Spleen (tissue), 11 donors: ENCODE measurements at regions not wholly inside any gene's neighbourhood (a gene's known extent, or its start where the extent isn't known, plus 50 kb on each side); places are given as distances from the start of the nearest gene placed in this dataset.
"Not testable (repeated sequence)": the region's sequence is repeated elsewhere in the genome, so short reads cannot be mapped to it uniquely, and the experiment has no call there.

ENCODE experiments used
- DNase-seq: peaks from one replicate; pipeline ENCODE4 v3.0.0-alpha.2; 2020
- H3K27ac ChIP-seq, 8 donors: fragments of 200-600 bp; sonication (generic) in 7 of 8; 1 replicate in 4 of 8; 2 replicates in 4 of 8; pipeline versions ENCODE4 v1.5.0 to v1.8.0; 2016 to 2021; ENCODE audit warnings: inconsistent platforms in 4 of 8, mild to moderate bottlenecking in 4 of 8, moderate library complexity in 1 of 8
- H3K27me3 ChIP-seq, 7 donors: fragments of 200-600 bp; sonication (generic) in 6 of 7; replicated peaks in 1 of 7; 1 replicate in 4 of 7; 2 replicates in 3 of 7; pipeline versions ENCODE4 v1.5.0 to v1.8.0; 2016 to 2021; ENCODE audit warnings: inconsistent platforms in 3 of 7, mild to moderate bottlenecking in 1 of 7
- H3K36me3 ChIP-seq, 6 donors: fragments of 200-600 bp; sonication (generic) in 5 of 6; 1 replicate in 4 of 6; 2 replicates in 2 of 6; pipeline versions ENCODE4 v1.5.0 to v1.8.0; 2016 to 2021; ENCODE audit warnings: inconsistent platforms in 2 of 6
- H3K4me1 ChIP-seq, 6 donors: fragments of 200-600 bp; sonication (generic) in 5 of 6; 1 replicate in 3 of 6; 2 replicates in 3 of 6; pipeline versions ENCODE4 v1.5.0 to v1.8.0; 2016 to 2021; ENCODE audit warnings: inconsistent platforms in 3 of 6
- H3K4me3 ChIP-seq, 8 donors: fragments of 200-600 bp; sonication (generic) in 7 of 8; 1 replicate in 4 of 8; 2 replicates in 4 of 8; pipeline versions ENCODE4 v1.5.0 to v1.8.0; 2016 to 2021; ENCODE audit warnings: inconsistent platforms in 4 of 8, mild to moderate bottlenecking in 4 of 8, moderate library complexity in 2 of 8
- H3K9me3 ChIP-seq, 8 donors: fragments of 200-600 bp; sonication (generic) in 7 of 8; 1 replicate in 4 of 8; 2 replicates in 4 of 8; pipeline versions ENCODE4 v1.5.0 to v1.8.0; 2016 to 2021; ENCODE audit warnings: inconsistent platforms in 4 of 8
- CTCF ChIP-seq, 11 experiments: fragments of 200-600 bp in 7 of 11; fragments of 450-650 bp in 4 of 11; sonication (generic) in 4 of 11; IDR thresholded peaks in 8 of 11; conservative IDR thresholded peaks in 3 of 11; 1 replicate in 7 of 11; 2 replicates in 4 of 11; pipeline versions ENCODE4 v1.4.0 to v1.8.0; 2016 to 2021; ENCODE audit warnings: antibody characterized with exemption in 11 of 11, inconsistent platforms in 4 of 11, mild to moderate bottlenecking in 1 of 11
- POLR2A ChIP-seq, 3 donors: fragments of 450-650 bp; IDR thresholded peaks; one replicate each; pipeline ENCODE4 v1.5.1; 2017; ENCODE audit warnings: antibody characterized with exemption in 3 of 3, mild to moderate bottlenecking in 1 of 3
- POLR2AphosphoS5 ChIP-seq, 3 donors: sonication (generic); formaldehyde crosslinking; IDR thresholded peaks; one replicate each; pipeline ENCODE4 v1.5.1; 2017; ENCODE audit warnings: antibody characterized with exemption in 3 of 3
- WGBS, 5 donors: extraction: QIAGEN DNeasy Blood & Tissue Kit in 3 of 5; methylation state at CpG; one replicate each; pipeline versions ENCODE4 v1.1.5 to v1.1.7; 2013 to 2018; 5-methylcytosine and 5-hydroxymethylcytosine counted together
- intact Hi-C: fragments of 100-400 bp; cut with DNase I; formaldehyde crosslinking; loops from one replicate; pipeline ENCODE4 v1.15.0; 2023; ENCODE audit warnings: low total_unique reads
- donor health status: healthy with polysubstance abuse.
- donor health status: DM: no; HTN: no; CAD: no; lungs with moderate emphysema.
- donor health status: DM: no; HTN: no; CAD: no.
- donor health status: Bipolar disorder and iron deficiency.
- donor health status: healthy.
- donor health status: DM: no; HTN: no; CAD: no.
- donor health status: DM: yes; HTN: yes; CAD: no.

GRCh38 chr12:46567667-46568066, 195.1 kb upstream of the SLC38A2 start:
- Histone ChIP-seq H3K27ac (no peak overlapping the region), H3K27me3 (no peaks in the 10 kb centered on the region), H3K4me1 (peaks cover 0 to 8% (median 3%) of the 10 kb centered on the region in 6 donors), H3K4me3 (no peak overlapping the region), H3K9me3 (peaks cover 0 to 59% (median 54%) of the 10 kb centered on the region in 8 donors), H3K36me3 (peaks cover 0 to 3% (median 0%) of the 10 kb centered on the region in 6 donors)
- no peak for DNase-seq
- TF ChIP-seq CTCF (IDR thresholded peaks at IDR 0.05 in 8 of 11, conservative IDR thresholded peaks at IDR 0.05 in 3 of 11) (no peak), POLR2AphosphoS5 (IDR thresholded peaks at IDR 0.05) (no peak), POLR2A (IDR thresholded peaks at IDR 0.05) (no peak)
- intact Hi-C loops: no loop called here

GRCh38 chr12:46562625-46563225, 190.2 kb upstream of the SLC38A2 start:
- intact Hi-C loops: no loop called here
- no peak for DNase-seq
- H3K27ac ChIP-seq: peak overlapping the region in 4 of 8 donors; percentile 7 to 61 (median 38)
- WGBS, 5 donors: 46 to 71% (median 57%) methylated on average over 5 of the region's 5 CpGs
- no peak overlapping the region for H3K4me3 ChIP-seq
- H3K36me3 ChIP-seq: no peaks in the 10 kb centered on the region
- no peak for TF ChIP-seq CTCF (IDR thresholded peaks at IDR 0.05 in 8 of 11, conservative IDR thresholded peaks at IDR 0.05 in 3 of 11)
- peaks cover 0 to 40% (median 38%) of the 10 kb centered on the region in 8 donors for H3K9me3 ChIP-seq
- no peaks in the 10 kb centered on the region for H3K27me3 ChIP-seq
- H3K4me1 ChIP-seq: peaks cover 0 to 13% (median 3%) of the 10 kb centered on the region in 6 donors

- intact Hi-C loops, H3K27me3 ChIP-seq, DNase-seq, H3K4me3 ChIP-seq, H3K36me3 ChIP-seq: not testable (repeated sequence)
- Histone ChIP-seq H3K4me1 (peaks cover 0 to 13% (median 3%) of the 10 kb centered on the region in 6 donors), H3K27ac (peak overlapping the region in 3 of 8 donors; percentile 21 to 61 (median 55)), H3K9me3 (peaks cover 0 to 33% (median 31%) of the 10 kb centered on the region in 8 donors)
- 71 to 88% (median 84%) methylated on average over 7 of the region's 7 CpGs for WGBS, 5 donors
Measured at GRCh38 chr12:46561769-46562624, 189.4 kb upstream of the SLC38A2 start.

GRCh38 chr12:46560874-46561273, 188.3 kb upstream of the SLC38A2 start:
- no peak overlapping the region for H3K27ac ChIP-seq
- 82 to 98% (median 95%) methylated on average over 1 of the region's 1 CpG for WGBS, 5 donors

More at GRCh38 chr12:46560874-46561273, 188.3 kb upstream of the SLC38A2 start:
- Histone ChIP-seq H3K4me1 (peaks cover 0 to 15% (median 3%) of the 10 kb centered on the region in 6 donors), H3K9me3 (peaks cover 0 to 22% (median 19%) of the 10 kb centered on the region in 8 donors), H3K4me3 (no peak overlapping the region), H3K27me3 (no peaks in the 10 kb centered on the region), H3K36me3 (no peaks in the 10 kb centered on the region)
- intact Hi-C loops: no loop called here
- DNase-seq: no peak
- no peak for TF ChIP-seq CTCF (IDR thresholded peaks at IDR 0.05 in 8 of 11, conservative IDR thresholded peaks at IDR 0.05 in 3 of 11)
- TF ChIP-seq POLR2AphosphoS5 (IDR thresholded peaks at IDR 0.05): no peak
- TF ChIP-seq POLR2A (IDR thresholded peaks at IDR 0.05): no peak
